ENCODE measurements at regions not wholly inside any gene's neighbourhood (a gene's known extent, or its start where the extent isn't known, plus 50 kb on each side); places are given as distances from the start of the nearest gene placed in this dataset.

DNA sequence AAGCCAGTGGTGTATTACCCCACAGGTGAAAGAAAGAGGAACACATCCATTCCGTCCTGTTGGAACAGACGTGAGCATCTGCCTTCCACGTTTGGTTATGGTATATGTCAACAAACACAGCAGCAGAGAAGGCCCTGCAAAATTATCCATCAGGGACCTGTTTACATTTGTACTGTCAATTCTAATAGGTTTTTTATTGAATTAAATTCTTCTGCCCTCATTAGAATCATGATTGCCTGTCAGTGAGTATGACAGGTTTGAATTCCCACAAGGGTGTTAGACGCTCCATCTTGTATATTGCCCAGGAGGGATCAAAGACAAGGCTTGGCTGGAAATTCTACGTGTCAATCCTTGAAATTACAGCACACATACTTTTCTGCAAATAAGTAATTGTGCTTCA is 339.9 kb upstream of the NOCT start:
- no peak overlapping the region for H3K27ac ChIP-seq
- peaks cover 4 to 24% of the 10 kb centered on the region in 2 donors for H3K4me1 ChIP-seq (ENCODE audit: control insufficient read depth in 1 of 2, low read depth in 2 of 2)
- H3K36me3 ChIP-seq, result no peaks in the 10 kb centered on the region
- TF ChIP-seq, protein P1, sequence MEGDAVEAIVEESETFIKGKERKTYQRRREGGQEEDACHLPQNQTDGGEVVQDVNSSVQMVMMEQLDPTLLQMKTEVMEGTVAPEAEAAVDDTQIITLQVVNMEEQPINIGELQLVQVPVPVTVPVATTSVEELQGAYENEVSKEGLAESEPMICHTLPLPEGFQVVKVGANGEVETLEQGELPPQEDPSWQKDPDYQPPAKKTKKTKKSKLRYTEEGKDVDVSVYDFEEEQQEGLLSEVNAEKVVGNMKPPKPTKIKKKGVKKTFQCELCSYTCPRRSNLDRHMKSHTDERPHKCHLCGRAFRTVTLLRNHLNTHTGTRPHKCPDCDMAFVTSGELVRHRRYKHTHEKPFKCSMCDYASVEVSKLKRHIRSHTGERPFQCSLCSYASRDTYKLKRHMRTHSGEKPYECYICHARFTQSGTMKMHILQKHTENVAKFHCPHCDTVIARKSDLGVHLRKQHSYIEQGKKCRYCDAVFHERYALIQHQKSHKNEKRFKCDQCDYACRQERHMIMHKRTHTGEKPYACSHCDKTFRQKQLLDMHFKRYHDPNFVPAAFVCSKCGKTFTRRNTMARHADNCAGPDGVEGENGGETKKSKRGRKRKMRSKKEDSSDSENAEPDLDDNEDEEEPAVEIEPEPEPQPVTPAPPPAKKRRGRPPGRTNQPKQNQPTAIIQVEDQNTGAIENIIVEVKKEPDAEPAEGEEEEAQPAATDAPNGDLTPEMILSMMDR (IDR thresholded peaks at IDR 0.05), result no peak
- no peaks in the 10 kb centered on the region for H3K27me3 ChIP-seq (replicated peaks; ENCODE audit: insufficient read depth)
- no peaks in the 10 kb centered on the region for H3K9me3 ChIP-seq
- DNase-seq (ENCODE audit: low spot score) (no peak), ATAC-seq (ENCODE audit: insufficient number of reproducible peaks, low FRiP score, low read depth) (no peak)
- no peak overlapping the region for H3K4me3 ChIP-seq

- Histone ChIP-seq H3K27ac (no peak overlapping the region), H3K4me1 (ENCODE audit: control insufficient read depth in 1 of 2, low read depth in 2 of 2) (peaks cover 4 to 21% of the 10 kb centered on the region in 2 donors), H3K27me3 (replicated peaks; ENCODE audit: insufficient read depth) (no peaks in the 10 kb centered on the region), H3K9me3 (no peaks in the 10 kb centered on the region), H3K4me3 (no peak overlapping the region), H3K36me3 (no peaks in the 10 kb centered on the region)
- TF ChIP-seq, protein P1 (IDR thresholded peaks at IDR 0.05), result no peak
- ATAC-seq (ENCODE audit: insufficient number of reproducible peaks, low FRiP score, low read depth), result no peak
- no peak for DNase-seq (ENCODE audit: low spot score)
Measured at GRCh38 chr4:138674209-138674608, 341.4 kb upstream of the NOCT start.

- ATAC-seq (ENCODE audit: insufficient number of reproducible peaks, low FRiP score, low read depth) (no peak), DNase-seq (ENCODE audit: low spot score) (no peak)
- Histone ChIP-seq H3K4me3 (no peak overlapping the region), H3K4me1 (ENCODE audit: control insufficient read depth in 1 of 2, low read depth in 2 of 2) (peaks cover 4 to 20% of the 10 kb centered on the region in 2 donors), H3K36me3 (no peaks in the 10 kb centered on the region), H3K27ac (no peak overlapping the region), H3K27me3 (replicated peaks; ENCODE audit: insufficient read depth) (no peaks in the 10 kb centered on the region), H3K9me3 (no peaks in the 10 kb centered on the region)
- TF ChIP-seq, protein P1 (IDR thresholded peaks at IDR 0.05), result no peak
Measured at GRCh38 chr4:138673053-138673452, 342.5 kb upstream of the NOCT start.

DNA sequence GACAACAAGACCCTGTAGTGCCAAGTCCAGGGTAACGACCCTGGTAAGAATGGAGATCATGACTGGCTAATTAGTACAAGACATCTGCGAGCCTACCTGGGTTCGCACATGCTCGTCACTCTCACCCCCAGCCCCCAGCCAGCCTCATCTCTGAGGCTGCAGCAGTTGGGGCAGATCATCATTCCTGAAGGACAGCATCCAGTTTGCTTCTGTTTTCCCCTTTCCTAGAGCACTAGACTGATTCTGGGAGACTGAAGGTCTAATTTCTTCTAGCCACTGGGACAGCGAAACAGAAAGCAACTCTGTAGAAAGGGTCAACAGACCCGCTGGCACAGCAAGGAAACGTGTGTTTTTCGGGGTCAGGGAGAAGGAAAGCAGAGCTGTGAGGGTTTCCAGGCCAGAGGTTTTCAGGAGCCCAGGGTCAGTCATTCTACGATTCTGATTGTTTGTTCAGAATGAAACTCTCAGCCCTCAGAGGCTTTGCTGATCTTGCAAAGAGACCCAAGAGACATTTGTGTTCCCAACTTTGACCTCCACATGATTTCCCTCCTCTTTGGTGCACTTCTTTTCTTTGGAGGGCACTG is 343.1 kb upstream of the NOCT start:
- H3K27ac ChIP-seq, result no peak overlapping the region
- H3K9me3 ChIP-seq, result no peaks in the 10 kb centered on the region
- no peaks in the 10 kb centered on the region for H3K36me3 ChIP-seq
- ATAC-seq (ENCODE audit: insufficient number of reproducible peaks, low FRiP score, low read depth) (no peak), DNase-seq (ENCODE audit: low spot score) (no peak)
- H3K4me1 ChIP-seq (ENCODE audit: control insufficient read depth in 1 of 2, low read depth in 2 of 2), result peaks cover 4 to 14% of the 10 kb centered on the region in 2 donors
- H3K27me3 ChIP-seq (replicated peaks; ENCODE audit: insufficient read depth), result no peaks in the 10 kb centered on the region
- H3K4me3 ChIP-seq, result no peak overlapping the region
- TF ChIP-seq, protein P1 (IDR thresholded peaks at IDR 0.05), result no peak

GRCh38 chr4:138671606-138672084 is 343.9 kb upstream of the NOCT start:
- Histone ChIP-seq H3K9me3 (no peaks in the 10 kb centered on the region), H3K36me3 (no peaks in the 10 kb centered on the region), H3K4me1 (ENCODE audit: control insufficient read depth in 1 of 2, low read depth in 2 of 2) (peaks cover 4 to 11% of the 10 kb centered on the region in 2 donors), H3K27ac (no peak overlapping the region), H3K27me3 (replicated peaks; ENCODE audit: insufficient read depth) (no peaks in the 10 kb centered on the region), H3K4me3 (no peak overlapping the region)
- no peak for DNase-seq (ENCODE audit: low spot score)
- TF ChIP-seq, protein P1 (IDR thresholded peaks at IDR 0.05), result no peak
- no peak for ATAC-seq (ENCODE audit: insufficient number of reproducible peaks, low FRiP score, low read depth)
